Left lung (tissue), 4 donors: ENCODE measurements at regions not wholly inside any gene's neighbourhood (a gene's known extent, or its start where the extent isn't known, plus 50 kb on each side); places are given as distances from the start of the nearest gene placed in this dataset.

Source experiments
- ATAC-seq: fragments of 200-7000 bp; cut with Tn5 transposase; one replicate; pipeline ENCODE4 v1.9.1; 2020; ENCODE audit warnings: moderate library complexity
- DNase-seq, 4 donors: peaks; one replicate each; pipeline ENCODE4 v3.0.0-alpha.2; 2013 to 2020
- H3K27ac ChIP-seq, 2 donors: fragments of 200-600 bp; sonication (generic) in 1 of 2; one replicate each; pipeline versions ENCODE4 v1.5.0 to v1.8.0; 2020 to 2021
- H3K27me3 ChIP-seq, 2 donors: fragments of 200-600 bp; sonication (generic) in 1 of 2; one replicate each; pipeline versions ENCODE4 v1.5.0 to v1.8.0; 2020 to 2021
- H3K36me3 ChIP-seq, 2 donors: fragments of 200-600 bp; sonication (generic) in 1 of 2; one replicate each; pipeline versions ENCODE4 v1.5.0 to v1.8.0; 2020 to 2021
- H3K4me1 ChIP-seq, 2 donors: fragments of 200-600 bp; one replicate each; pipeline ENCODE4 v1.8.0; 2021
- H3K4me3 ChIP-seq, 2 donors: fragments of 200-600 bp; sonication (generic) in 1 of 2; one replicate each; pipeline versions ENCODE4 v1.5.0 to v1.8.0; 2020 to 2021; ENCODE audit warnings: mild to moderate bottlenecking in 1 of 2
- H3K9me3 ChIP-seq, 2 donors: fragments of 200-600 bp; sonication (generic) in 1 of 2; one replicate each; pipeline versions ENCODE4 v1.5.0 to v1.8.0; 2020 to 2021
- intact Hi-C, 2 donors: fragments of 100-400 bp; cut with DNase I; formaldehyde crosslinking; loops; one replicate each; pipeline versions ENCODE4 v1.11.2 to v1.14.2; 2022
- TF ChIP-seq, protein P1 (sequence below), 2 donors: fragments of 200-600 bp; sonication (generic) in 1 of 2; IDR thresholded peaks; one replicate each; pipeline versions ENCODE4 v1.5.0 to v1.8.0; 2021; ENCODE audit warnings: antibody characterized with exemption in 2 of 2
- donor health status: DM: no; HTN: yes; CAD: no.
- donor health status: DM: no; HTN: no; CAD: no.

- Histone ChIP-seq H3K4me1 (no peaks in the 10 kb centered on the region), H3K27me3 (no peaks in the 10 kb centered on the region), H3K27ac (no peak overlapping the region), H3K4me3 (no peak overlapping the region), H3K36me3 (no peaks in the 10 kb centered on the region), H3K9me3 (peaks cover 0 to 17% of the 10 kb centered on the region in 2 donors)
- intact Hi-C loops = no loop called here
- TF ChIP-seq, protein P1, sequence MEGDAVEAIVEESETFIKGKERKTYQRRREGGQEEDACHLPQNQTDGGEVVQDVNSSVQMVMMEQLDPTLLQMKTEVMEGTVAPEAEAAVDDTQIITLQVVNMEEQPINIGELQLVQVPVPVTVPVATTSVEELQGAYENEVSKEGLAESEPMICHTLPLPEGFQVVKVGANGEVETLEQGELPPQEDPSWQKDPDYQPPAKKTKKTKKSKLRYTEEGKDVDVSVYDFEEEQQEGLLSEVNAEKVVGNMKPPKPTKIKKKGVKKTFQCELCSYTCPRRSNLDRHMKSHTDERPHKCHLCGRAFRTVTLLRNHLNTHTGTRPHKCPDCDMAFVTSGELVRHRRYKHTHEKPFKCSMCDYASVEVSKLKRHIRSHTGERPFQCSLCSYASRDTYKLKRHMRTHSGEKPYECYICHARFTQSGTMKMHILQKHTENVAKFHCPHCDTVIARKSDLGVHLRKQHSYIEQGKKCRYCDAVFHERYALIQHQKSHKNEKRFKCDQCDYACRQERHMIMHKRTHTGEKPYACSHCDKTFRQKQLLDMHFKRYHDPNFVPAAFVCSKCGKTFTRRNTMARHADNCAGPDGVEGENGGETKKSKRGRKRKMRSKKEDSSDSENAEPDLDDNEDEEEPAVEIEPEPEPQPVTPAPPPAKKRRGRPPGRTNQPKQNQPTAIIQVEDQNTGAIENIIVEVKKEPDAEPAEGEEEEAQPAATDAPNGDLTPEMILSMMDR (IDR thresholded peaks at IDR 0.05) = no peak
- no peak for ATAC-seq
- no peak for DNase-seq
Measured at GRCh38 chr1:198809247-198809646, 170.4 kb downstream of the PTPRC start.

DNA sequence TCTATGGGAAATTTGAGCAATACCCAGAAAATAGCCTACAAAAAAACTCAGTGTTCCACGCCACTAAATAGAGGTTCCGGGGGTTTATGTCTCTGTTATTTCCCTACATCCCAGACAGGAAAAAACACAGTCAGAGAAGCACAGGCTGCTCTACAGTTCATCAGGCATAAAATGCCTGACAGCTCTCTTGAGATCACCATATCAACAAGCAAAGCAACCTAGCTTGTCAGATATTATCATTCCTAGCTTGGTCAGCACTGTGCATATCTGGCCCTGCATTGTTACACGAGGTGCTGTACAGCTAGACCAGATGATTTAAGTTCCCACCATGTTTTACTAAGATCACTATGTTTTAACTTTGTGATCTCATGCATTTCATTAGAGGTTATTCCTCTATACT, 172.6 kb downstream of the PTPRC start:
- H3K4me3 ChIP-seq = no peak overlapping the region
- DNase-seq (no peak), ATAC-seq (no peak)
- H3K36me3 ChIP-seq = no peaks in the 10 kb centered on the region
- no peak overlapping the region for H3K27ac ChIP-seq
- TF ChIP-seq, protein P1 (IDR thresholded peaks at IDR 0.05) = no peak
- no peaks in the 10 kb centered on the region for H3K4me1 ChIP-seq
- peaks cover 0 to 39% of the 10 kb centered on the region in 2 donors for H3K9me3 ChIP-seq
- intact Hi-C loops = no loop called here
- no peaks in the 10 kb centered on the region for H3K27me3 ChIP-seq

GRCh38 chr1:198823626-198824025, 184.8 kb downstream of the PTPRC start:
- Histone ChIP-seq H3K4me1 (no peaks in the 10 kb centered on the region), H3K36me3 (no peaks in the 10 kb centered on the region), H3K9me3 (no peaks in the 10 kb centered on the region), H3K4me3 (no peak overlapping the region), H3K27ac (no peak overlapping the region), H3K27me3 (no peaks in the 10 kb centered on the region)
- ATAC-seq (no peak), DNase-seq (no peak)
- TF ChIP-seq, protein P1 (IDR thresholded peaks at IDR 0.05) = no peak
- intact Hi-C loops = no loop called here

GRCh38 chr1:198825254-198825653, 186.4 kb downstream of the PTPRC start:
- H3K4me1 ChIP-seq = no peaks in the 10 kb centered on the region
- TF ChIP-seq, protein P1 (IDR thresholded peaks at IDR 0.05) = no peak
- H3K27ac ChIP-seq = no peak overlapping the region
- ATAC-seq = peak; percentile 59
- no peaks in the 10 kb centered on the region for H3K36me3 ChIP-seq
- no peak overlapping the region for H3K4me3 ChIP-seq
- intact Hi-C loops = no loop called here
- DNase-seq = no peak
- H3K9me3 ChIP-seq = no peaks in the 10 kb centered on the region
- no peaks in the 10 kb centered on the region for H3K27me3 ChIP-seq

GRCh38 chr1:198829356-198829755, 190.5 kb downstream of the PTPRC start:
- Histone ChIP-seq H3K4me3 (no peak overlapping the region), H3K4me1 (no peaks in the 10 kb centered on the region), H3K36me3 (no peaks in the 10 kb centered on the region), H3K27ac (no peak overlapping the region), H3K27me3 (no peaks in the 10 kb centered on the region), H3K9me3 (no peaks in the 10 kb centered on the region)
- intact Hi-C loops = no loop called here
- ATAC-seq = no peak
- no peak for DNase-seq
- TF ChIP-seq, protein P1 (IDR thresholded peaks at IDR 0.05) = no peak
